Stimulated activated CD8-positive, alpha-beta memory T cell treated with anti-CD3 and anti-CD28 coated beads, Interleukin-7, amount 100 ng/mL, for 1 hour (primary cell): ENCODE measurements at regions not wholly inside any gene's neighbourhood (a gene's known extent, or its start where the extent isn't known, plus 50 kb on each side); places are given as distances from the start of the nearest gene placed in this dataset.
"Not testable (repeated sequence)": the region's sequence is repeated elsewhere in the genome, so short reads cannot be mapped to it uniquely, and the experiment has no call there.

Source experiments
- DNase-seq, 2 donors: peaks; one replicate each; pipeline ENCODE4 v3.0.0-alpha.2; 2020; ENCODE audit warnings: low read depth in 2 of 2

GRCh38 chr14:71395636-71396035 is 488.4 kb downstream of the PCNX1 start:
- no peak for DNase-seq

GRCh38 chr14:71396050-71396677 is 488.9 kb downstream of the PCNX1 start:
- no peak for DNase-seq

- no peak for DNase-seq
These were observed 490.1 kb downstream of the PCNX1 start for GRCh38 chr14:71397371-71397770.

GRCh38 chr14:71398450-71398849 is 491.2 kb downstream of the PCNX1 start:
- no peak for DNase-seq

GRCh38 chr14:71399057-71399487 is 491.8 kb downstream of the PCNX1 start:
- no peak for DNase-seq

- DNase-seq = no peak
These were observed 493.6 kb downstream of the PCNX1 start for GRCh38 chr14:71400871-71401321.

- DNase-seq = not testable (repeated sequence)
These were observed 495.2 kb downstream of the PCNX1 start for GRCh38 chr14:71402415-71402814.

- DNase-seq = no peak
These were observed 496.4 kb downstream of the PCNX1 start for GRCh38 chr14:71403656-71404055.

- no peak for DNase-seq
These were observed 498.4 kb downstream of the PCNX1 start for GRCh38 chr14:71405676-71406075.

- no peak for DNase-seq
These were observed 501.2 kb downstream of the PCNX1 start for GRCh38 chr14:71408362-71409030.

GRCh38 chr14:71410578-71411284 is 503.5 kb downstream of the PCNX1 start:
- no peak for DNase-seq

GRCh38 chr14:71411285-71411595 is 504.0 kb downstream of the PCNX1 start:
- no peak for DNase-seq

- no peak for DNase-seq
These were observed 504.5 kb downstream of the PCNX1 start for GRCh38 chr14:71411738-71412137.

GRCh38 chr14:71414631-71415403 is 507.6 kb downstream of the PCNX1 start:
- no peak for DNase-seq

GRCh38 chr14:71415404-71415690 is 508.1 kb downstream of the PCNX1 start:
- no peak for DNase-seq

GRCh38 chr14:71416392-71416791 is 509.1 kb downstream of the PCNX1 start:
- DNase-seq = no peak

GRCh38 chr14:71418532-71419245 is 511.4 kb downstream of the PCNX1 start:
- no peak for DNase-seq

- no peak for DNase-seq
These were observed 508.7 kb upstream of the RGS6 start for GRCh38 chr14:71423481-71423880.

GRCh38 chr14:71424941-71425340 is 507.3 kb upstream of the RGS6 start:
- no peak for DNase-seq

GRCh38 chr14:71426001-71426400 is 506.2 kb upstream of the RGS6 start:
- no peak for DNase-seq

GRCh38 chr14:71429902-71430301 is 502.3 kb upstream of the RGS6 start:
- no peak for DNase-seq

GRCh38 chr14:71430321-71430677 is 501.9 kb upstream of the RGS6 start:
- DNase-seq = no peak
